ENCODE measurements at regions not wholly inside any gene's neighbourhood (a gene's known extent, or its start where the extent isn't known, plus 50 kb on each side); places are given as distances from the start of the nearest gene placed in this dataset.

GRCh38 chr6:78324213-78324612 is 543.1 kb upstream of the IRAK1BP1 start:
- in situ Hi-C loops (cut with HindIII; ENCODE audit: low pct_ligation_motif_present, low sequenced_read_pairs): no loop called here
- Histone ChIP-seq H3K36me3 (replicated peaks) (no peaks in the 10 kb centered on the region), H3K4me3 (ENCODE audit: low read depth, low read length) (no peak overlapping the region), H3K27me3 (replicated peaks) (no peaks in the 10 kb centered on the region), H3K27ac (no peak overlapping the region)
- peak; percentile 47 for DNase-seq
- TF ChIP-seq CTCF (IDR thresholded peaks at IDR 0.05; ENCODE audit: low read depth, low read length, missing control alignments): no peak

DNA sequence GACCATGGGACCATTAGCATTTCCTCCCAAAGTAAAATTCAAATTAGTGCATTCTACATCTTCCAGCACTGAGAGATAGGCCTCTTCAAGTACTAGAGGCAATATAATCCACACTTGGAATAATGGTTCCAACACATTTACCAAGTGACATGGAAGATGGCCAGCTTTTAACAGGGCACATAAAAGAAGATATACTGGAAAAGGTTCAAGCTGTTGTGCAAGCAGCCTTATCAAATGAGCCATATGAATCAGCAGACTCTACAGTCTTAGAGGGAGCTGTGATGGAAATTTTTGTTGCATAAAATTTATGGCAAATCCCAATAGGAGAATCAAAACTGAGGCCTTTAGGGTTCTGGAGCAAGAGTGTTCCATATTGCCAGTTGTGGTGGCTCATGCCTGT is 526.6 kb upstream of the IRAK1BP1 start:
- DNase-seq: peak; percentile 5
- Histone ChIP-seq H3K27me3 (replicated peaks) (no peaks in the 10 kb centered on the region), H3K36me3 (replicated peaks) (no peaks in the 10 kb centered on the region), H3K4me3 (ENCODE audit: low read depth, low read length) (no peak overlapping the region), H3K27ac (no peak overlapping the region)
- in situ Hi-C loops (cut with HindIII; ENCODE audit: low pct_ligation_motif_present, low sequenced_read_pairs): no loop called here
- no peak for TF ChIP-seq CTCF (IDR thresholded peaks at IDR 0.05; ENCODE audit: low read depth, low read length, missing control alignments)

GRCh38 chr6:78345882-78346281 is 521.5 kb upstream of the IRAK1BP1 start:
- no peak overlapping the region for H3K27ac ChIP-seq
- H3K27me3 ChIP-seq (replicated peaks): no peaks in the 10 kb centered on the region
- no peak for TF ChIP-seq CTCF (IDR thresholded peaks at IDR 0.05; ENCODE audit: low read depth, low read length, missing control alignments)
- in situ Hi-C loops (cut with HindIII; ENCODE audit: low pct_ligation_motif_present, low sequenced_read_pairs): no loop called here
- H3K4me3 ChIP-seq (ENCODE audit: low read depth, low read length): no peak overlapping the region
- no peaks in the 10 kb centered on the region for H3K36me3 ChIP-seq (replicated peaks)
- DNase-seq: no peak

- no peaks in the 10 kb centered on the region for H3K36me3 ChIP-seq (replicated peaks)
- peak; percentile 31 for DNase-seq
- TF ChIP-seq CTCF (IDR thresholded peaks at IDR 0.05; ENCODE audit: low read depth, low read length, missing control alignments): no peak
- H3K27me3 ChIP-seq (replicated peaks): no peaks in the 10 kb centered on the region
- no peak overlapping the region for H3K27ac ChIP-seq
- in situ Hi-C loops (cut with HindIII; ENCODE audit: low pct_ligation_motif_present, low sequenced_read_pairs): no loop called here
- no peak overlapping the region for H3K4me3 ChIP-seq (ENCODE audit: low read depth, low read length)
These were observed 520.0 kb upstream of the IRAK1BP1 start for GRCh38 chr6:78347191-78347916.

DNA sequence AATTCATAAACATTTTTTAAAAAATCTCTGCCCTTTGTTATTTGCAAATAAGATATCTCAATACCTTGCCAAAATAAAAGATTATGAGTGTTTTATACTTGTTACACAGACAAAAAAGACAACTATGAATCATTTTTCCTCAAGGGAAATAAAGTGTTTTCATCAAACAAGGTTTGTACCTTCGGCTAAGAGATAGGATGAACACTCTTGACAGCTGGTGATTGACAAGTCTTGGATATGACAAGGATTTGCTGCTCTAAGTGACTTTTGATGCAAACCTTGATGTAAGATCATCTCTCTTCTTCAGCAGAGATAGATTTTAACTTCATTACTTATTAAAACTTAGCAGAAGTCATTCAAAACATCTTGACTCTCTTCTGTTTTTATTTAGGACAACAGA is 514.3 kb upstream of the IRAK1BP1 start:
- no peak for TF ChIP-seq CTCF (IDR thresholded peaks at IDR 0.05; ENCODE audit: low read depth, low read length, missing control alignments)
- Histone ChIP-seq H3K27me3 (replicated peaks) (no peaks in the 10 kb centered on the region), H3K27ac (no peak overlapping the region), H3K4me3 (ENCODE audit: low read depth, low read length) (no peak overlapping the region), H3K36me3 (replicated peaks) (no peaks in the 10 kb centered on the region)
- in situ Hi-C loops (cut with HindIII; ENCODE audit: low pct_ligation_motif_present, low sequenced_read_pairs): no loop called here
- no peak for DNase-seq

DNA sequence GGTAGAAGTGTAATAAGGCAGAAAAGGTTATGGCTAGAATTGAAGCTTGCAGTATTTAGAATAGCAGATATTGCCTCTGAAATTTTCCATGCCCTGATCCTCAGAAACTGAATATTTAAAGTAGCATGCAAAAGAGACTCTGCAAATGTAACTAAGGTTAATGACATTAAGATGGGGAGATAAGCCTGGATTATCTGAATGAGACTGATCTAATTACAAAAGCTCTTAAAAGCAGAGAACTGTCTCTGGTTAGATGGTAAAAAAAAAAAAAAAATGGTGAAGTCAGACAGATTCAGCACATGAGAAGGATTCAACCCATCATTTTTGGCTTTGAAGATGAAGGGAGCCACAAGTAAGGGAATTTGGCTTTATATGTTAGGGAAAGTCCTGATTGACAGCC is 503.7 kb upstream of the IRAK1BP1 start:
- Histone ChIP-seq H3K27me3 (replicated peaks) (no peaks in the 10 kb centered on the region), H3K36me3 (replicated peaks) (no peaks in the 10 kb centered on the region), H3K4me3 (ENCODE audit: low read depth, low read length) (no peak overlapping the region), H3K27ac (no peak overlapping the region)
- DNase-seq: no peak
- TF ChIP-seq CTCF (IDR thresholded peaks at IDR 0.05; ENCODE audit: low read depth, low read length, missing control alignments): no peak
- in situ Hi-C loops (cut with HindIII; ENCODE audit: low pct_ligation_motif_present, low sequenced_read_pairs): no loop called here

Data from brain microvascular endothelial cell (primary cell).